ENCODE measurements at regions not wholly inside any gene's neighbourhood (a gene's known extent, or its start where the extent isn't known, plus 50 kb on each side); places are given as distances from the start of the nearest gene placed in this dataset.
"Not testable (repeated sequence)": the region's sequence is repeated elsewhere in the genome, so short reads cannot be mapped to it uniquely, and the experiment has no call there.

DNA sequence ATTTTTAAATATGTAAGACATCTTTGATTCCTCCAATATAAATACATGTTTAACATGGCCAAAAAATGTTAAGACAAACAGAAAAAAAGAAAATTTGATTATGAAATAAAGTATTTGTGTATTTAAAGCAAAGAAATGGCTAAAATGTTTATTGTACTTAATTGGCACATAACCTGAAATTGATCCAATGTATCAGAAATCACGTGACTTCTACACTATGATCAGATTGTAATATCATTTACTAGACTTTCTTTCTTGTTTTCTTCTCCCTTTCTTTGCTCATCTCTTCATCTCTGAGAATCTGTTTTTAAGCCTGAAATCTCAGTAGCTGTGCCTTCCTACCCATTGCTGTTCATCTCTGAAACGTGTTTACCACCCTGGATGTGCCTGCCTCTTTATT, 420.3 kb downstream of the RSL24D1 start:
- Histone ChIP-seq H3K4me1 (no peaks in the 10 kb centered on the region), H3K9me3 (no peaks in the 10 kb centered on the region), H3K36me3 (no peaks in the 10 kb centered on the region), H3K4me3 (ENCODE audit: low read depth, low read length) (no peak overlapping the region), H3K27me3 (no peaks in the 10 kb centered on the region)
- TF ChIP-seq, protein P1, sequence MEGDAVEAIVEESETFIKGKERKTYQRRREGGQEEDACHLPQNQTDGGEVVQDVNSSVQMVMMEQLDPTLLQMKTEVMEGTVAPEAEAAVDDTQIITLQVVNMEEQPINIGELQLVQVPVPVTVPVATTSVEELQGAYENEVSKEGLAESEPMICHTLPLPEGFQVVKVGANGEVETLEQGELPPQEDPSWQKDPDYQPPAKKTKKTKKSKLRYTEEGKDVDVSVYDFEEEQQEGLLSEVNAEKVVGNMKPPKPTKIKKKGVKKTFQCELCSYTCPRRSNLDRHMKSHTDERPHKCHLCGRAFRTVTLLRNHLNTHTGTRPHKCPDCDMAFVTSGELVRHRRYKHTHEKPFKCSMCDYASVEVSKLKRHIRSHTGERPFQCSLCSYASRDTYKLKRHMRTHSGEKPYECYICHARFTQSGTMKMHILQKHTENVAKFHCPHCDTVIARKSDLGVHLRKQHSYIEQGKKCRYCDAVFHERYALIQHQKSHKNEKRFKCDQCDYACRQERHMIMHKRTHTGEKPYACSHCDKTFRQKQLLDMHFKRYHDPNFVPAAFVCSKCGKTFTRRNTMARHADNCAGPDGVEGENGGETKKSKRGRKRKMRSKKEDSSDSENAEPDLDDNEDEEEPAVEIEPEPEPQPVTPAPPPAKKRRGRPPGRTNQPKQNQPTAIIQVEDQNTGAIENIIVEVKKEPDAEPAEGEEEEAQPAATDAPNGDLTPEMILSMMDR (IDR thresholded peaks at IDR 0.05; ENCODE audit: low read depth, low read length), result no peak
- DNase-seq, result no peak

DNA sequence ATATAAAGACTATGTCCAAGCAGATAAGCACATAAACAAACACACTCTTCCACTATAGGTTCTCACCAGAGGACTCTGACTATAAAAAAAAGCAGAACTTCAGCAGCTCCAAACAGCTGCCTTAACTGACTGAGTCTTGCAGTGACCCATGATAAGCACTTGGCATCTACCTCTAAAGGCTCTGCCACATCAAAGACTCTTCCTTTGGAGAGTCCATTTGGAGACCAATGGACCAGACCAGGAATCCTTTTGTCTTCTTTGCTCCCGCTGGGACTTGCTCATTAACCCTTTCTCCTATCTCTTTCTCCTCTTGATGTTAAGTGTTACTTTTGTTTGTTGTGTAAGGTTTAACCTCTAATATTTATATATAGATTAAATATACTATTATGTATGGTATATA, 424.1 kb downstream of the RSL24D1 start:
- DNase-seq, result no peak
- H3K27me3 ChIP-seq, result no peaks in the 10 kb centered on the region

GRCh38 chr15:54749461-54749860, 447.3 kb downstream of the RSL24D1 start:
- H3K4me3 ChIP-seq (ENCODE audit: low read depth, low read length); H3K4me1 ChIP-seq; H3K9me3 ChIP-seq; H3K27me3 ChIP-seq; DNase-seq; H3K36me3 ChIP-seq: not testable (repeated sequence)

More for the DNA sequence above, 424.1 kb downstream of the RSL24D1 start:
- TF ChIP-seq, protein P1 (IDR thresholded peaks at IDR 0.05; ENCODE audit: low read depth, low read length), result no peak
- H3K4me3 ChIP-seq (ENCODE audit: low read depth, low read length), result no peak overlapping the region
- H3K36me3 ChIP-seq, result no peaks in the 10 kb centered on the region
- H3K4me1 ChIP-seq, result no peaks in the 10 kb centered on the region
- no peaks in the 10 kb centered on the region for H3K9me3 ChIP-seq

DNA sequence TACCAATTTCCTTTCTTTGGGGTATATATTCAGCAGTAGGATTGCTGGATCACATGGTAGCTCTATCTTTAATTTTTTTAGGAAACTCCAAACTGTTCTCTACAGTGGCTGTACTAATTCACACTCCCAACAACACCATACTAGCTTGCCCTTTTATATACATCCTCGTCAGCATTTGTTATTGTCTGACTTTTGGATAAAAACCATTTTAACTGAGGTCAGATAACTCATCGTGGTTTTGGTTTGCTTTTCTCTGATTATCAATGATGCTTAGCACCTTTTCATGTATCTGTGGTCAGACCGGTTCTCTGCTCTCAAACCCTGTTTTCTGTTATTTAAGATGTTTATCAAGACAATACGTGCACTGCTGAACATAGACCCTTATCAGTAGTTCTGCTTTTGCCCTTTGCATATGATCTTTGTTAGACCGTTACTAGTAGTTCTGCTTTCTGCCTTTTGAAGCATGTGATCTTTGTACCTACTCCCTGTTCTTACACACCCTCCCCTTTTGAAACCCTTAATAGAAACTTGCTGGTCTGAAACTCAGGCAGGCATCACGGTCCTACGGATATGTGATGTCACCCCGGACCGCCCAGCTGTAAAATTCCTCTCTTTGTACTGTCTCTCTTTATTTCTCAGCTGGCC, 474.3 kb downstream of the RSL24D1 start:
- Histone ChIP-seq H3K9me3 (no peaks in the 10 kb centered on the region), H3K4me1 (no peaks in the 10 kb centered on the region), H3K4me3 (ENCODE audit: low read depth, low read length) (no peak overlapping the region), H3K27me3 (no peaks in the 10 kb centered on the region), H3K36me3 (no peaks in the 10 kb centered on the region)
- no peak for DNase-seq
- TF ChIP-seq, protein P1 (IDR thresholded peaks at IDR 0.05; ENCODE audit: low read depth, low read length), result no peak

DNA sequence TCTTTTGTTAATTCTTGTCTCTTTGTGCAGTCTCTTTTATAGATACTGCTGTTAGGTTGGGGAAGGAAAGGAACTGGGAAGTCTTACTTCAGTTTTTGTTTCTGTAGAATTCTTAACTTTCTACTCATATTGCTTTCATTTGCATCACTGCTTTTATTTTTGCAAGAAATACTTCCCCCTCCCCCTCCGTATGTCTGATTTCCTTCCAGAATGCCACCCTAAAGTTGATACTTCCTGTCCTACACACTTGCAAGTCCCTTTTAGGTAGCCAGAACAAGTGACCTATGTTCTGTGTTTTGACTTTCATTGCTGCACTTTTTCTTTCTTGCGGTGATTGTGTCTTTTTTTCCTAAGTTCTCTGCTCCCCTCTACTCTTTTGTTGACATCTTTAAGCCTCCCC, 477.4 kb downstream of the RSL24D1 start:
- Histone ChIP-seq H3K9me3 (no peaks in the 10 kb centered on the region), H3K4me3 (ENCODE audit: low read depth, low read length) (no peak overlapping the region), H3K4me1 (no peaks in the 10 kb centered on the region), H3K27me3 (no peaks in the 10 kb centered on the region), H3K36me3 (no peaks in the 10 kb centered on the region)
- DNase-seq, result no peak
- TF ChIP-seq, protein P1 (IDR thresholded peaks at IDR 0.05; ENCODE audit: low read depth, low read length), result no peak

DNA sequence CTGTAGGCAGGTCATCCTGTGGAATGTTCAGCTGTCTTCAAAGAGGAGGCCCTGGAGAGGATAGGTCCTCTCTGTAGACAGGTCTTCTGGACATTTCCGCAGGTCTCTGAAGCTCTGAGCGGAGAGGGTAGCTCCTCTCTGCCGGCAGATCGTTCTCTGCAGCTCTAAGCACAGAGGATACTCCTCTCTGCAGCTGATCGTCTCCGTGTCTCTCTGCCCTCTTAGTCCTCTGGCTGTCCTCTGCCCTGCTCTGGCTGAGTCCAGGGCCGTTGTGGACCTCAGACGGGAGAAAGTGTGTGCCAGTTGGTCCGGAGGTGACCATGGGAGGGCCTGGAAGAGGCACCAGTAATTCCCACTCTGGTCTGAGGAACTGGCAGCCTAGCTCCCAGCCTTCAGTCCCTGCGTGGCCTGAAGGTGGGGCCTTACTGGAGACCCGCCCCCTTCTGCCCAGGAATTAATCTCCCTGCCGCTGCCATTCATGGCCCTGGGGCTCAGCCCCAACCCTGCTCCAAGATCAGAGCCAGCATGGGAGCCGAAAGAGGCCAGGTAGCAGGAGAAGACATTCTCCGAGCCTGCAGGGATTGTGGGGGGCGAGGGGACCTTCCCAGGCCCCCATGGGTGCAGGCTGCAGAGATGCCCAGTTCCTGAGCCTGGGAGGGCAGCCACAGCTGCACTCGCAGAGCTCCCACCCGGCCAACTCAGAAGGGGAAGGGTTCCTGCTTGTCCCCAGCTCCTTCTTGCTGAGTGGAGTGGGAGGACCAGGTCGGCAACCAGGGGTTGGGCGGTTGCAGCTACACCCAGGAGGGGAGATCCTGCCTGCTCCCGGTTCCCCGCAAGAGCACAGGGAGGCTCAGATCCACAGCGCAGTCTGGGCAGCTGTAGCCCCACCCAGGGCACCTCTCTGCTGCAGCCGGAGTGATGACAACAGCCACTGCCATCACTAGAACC, 488.7 kb downstream of the RSL24D1 start:
- no peak for DNase-seq
- TF ChIP-seq, protein P1 (IDR thresholded peaks at IDR 0.05; ENCODE audit: low read depth, low read length), result no peak
- Histone ChIP-seq H3K36me3 (no peaks in the 10 kb centered on the region), H3K9me3 (no peaks in the 10 kb centered on the region), H3K27me3 (no peaks in the 10 kb centered on the region), H3K4me3 (ENCODE audit: low read depth, low read length) (no peak overlapping the region), H3K4me1 (no peaks in the 10 kb centered on the region)
